ENCODE measurements at regions not wholly inside any gene's neighbourhood (a gene's known extent, or its start where the extent isn't known, plus 50 kb on each side); places are given as distances from the start of the nearest gene placed in this dataset.

DNA sequence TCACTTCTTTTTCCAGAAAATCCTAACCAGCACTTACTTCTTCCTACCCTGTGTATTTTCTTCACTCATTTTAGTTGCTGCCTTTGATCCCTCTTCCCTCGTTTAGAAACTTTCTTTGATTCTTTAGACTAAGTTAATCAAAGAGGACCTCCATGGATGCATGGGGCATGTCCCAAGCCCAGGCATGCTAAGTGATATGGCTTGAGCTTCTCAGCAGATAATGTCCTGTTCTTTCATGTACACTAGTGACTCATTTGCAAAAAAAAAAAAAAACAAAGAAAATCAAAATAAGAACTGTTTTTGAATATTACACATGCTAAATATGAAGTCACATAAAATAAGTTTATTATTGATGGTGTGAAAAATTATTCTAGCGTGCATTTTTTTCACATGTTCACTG, 800.9 kb downstream of the SATB2 start:
- no peak for TF ChIP-seq EZH2 (IDR thresholded peaks at IDR 0.05; ENCODE audit: borderline replicate concordance, insufficient read depth, low read depth, low read length, poor library complexity, severe bottlenecking)
- TF ChIP-seq, protein P1, sequence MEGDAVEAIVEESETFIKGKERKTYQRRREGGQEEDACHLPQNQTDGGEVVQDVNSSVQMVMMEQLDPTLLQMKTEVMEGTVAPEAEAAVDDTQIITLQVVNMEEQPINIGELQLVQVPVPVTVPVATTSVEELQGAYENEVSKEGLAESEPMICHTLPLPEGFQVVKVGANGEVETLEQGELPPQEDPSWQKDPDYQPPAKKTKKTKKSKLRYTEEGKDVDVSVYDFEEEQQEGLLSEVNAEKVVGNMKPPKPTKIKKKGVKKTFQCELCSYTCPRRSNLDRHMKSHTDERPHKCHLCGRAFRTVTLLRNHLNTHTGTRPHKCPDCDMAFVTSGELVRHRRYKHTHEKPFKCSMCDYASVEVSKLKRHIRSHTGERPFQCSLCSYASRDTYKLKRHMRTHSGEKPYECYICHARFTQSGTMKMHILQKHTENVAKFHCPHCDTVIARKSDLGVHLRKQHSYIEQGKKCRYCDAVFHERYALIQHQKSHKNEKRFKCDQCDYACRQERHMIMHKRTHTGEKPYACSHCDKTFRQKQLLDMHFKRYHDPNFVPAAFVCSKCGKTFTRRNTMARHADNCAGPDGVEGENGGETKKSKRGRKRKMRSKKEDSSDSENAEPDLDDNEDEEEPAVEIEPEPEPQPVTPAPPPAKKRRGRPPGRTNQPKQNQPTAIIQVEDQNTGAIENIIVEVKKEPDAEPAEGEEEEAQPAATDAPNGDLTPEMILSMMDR (IDR thresholded peaks at IDR 0.05), result no peak
- ATAC-seq (ENCODE audit: low read depth) (no peak), DNase-seq (no peak)
- Histone ChIP-seq H3K4me2 (replicated peaks; ENCODE audit: low read depth, low read length, poor library complexity, severe bottlenecking) (no peak overlapping the region), H3K27ac (ENCODE audit: low read length in 2 of 2) (no peak overlapping the region), H3K9me3 (ENCODE audit: control extremely low read depth in 1 of 3, control insufficient read depth in 2 of 3, insufficient read depth in 1 of 3, low read length in 2 of 3) (no peaks in the 10 kb centered on the region), H3K79me2 (ENCODE audit: control insufficient read depth, insufficient read depth, low read length) (no peaks in the 10 kb centered on the region), H3K36me3 (replicated peaks in 1 of 2; ENCODE audit: control extremely low read depth in 1 of 2, control insufficient read depth in 1 of 2, extremely low read depth in 1 of 2, insufficient read depth in 2 of 2, low read length in 1 of 2) (no peaks in the 10 kb centered on the region), H2AFZ (ENCODE audit: insufficient read depth, low read depth, low read length, poor library complexity, severe bottlenecking) (no peak overlapping the region), H4K20me1 (ENCODE audit: control insufficient read depth, insufficient read depth, low read length, poor library complexity, severe bottlenecking) (no peaks in the 10 kb centered on the region), H3K4me3 (ENCODE audit: control extremely low read depth in 1 of 5, extremely low read depth in 1 of 5, insufficient read depth in 1 of 5, low read depth in 2 of 5, low read length in 4 of 5) (no peak overlapping the region), H3K9ac (ENCODE audit: low read length) (no peak overlapping the region), H3K27me3 (replicated peaks in 1 of 4; ENCODE audit: control extremely low read depth in 1 of 4, control insufficient read depth in 3 of 4, insufficient read depth in 4 of 4, low read length in 3 of 4) (no peaks in the 10 kb centered on the region), H3K4me1 (ENCODE audit: control insufficient read depth in 2 of 2, insufficient read depth in 2 of 2, low read length in 2 of 2) (no peaks in the 10 kb centered on the region)
- H3K27ac Mint-ChIP-seq, result no peak overlapping the region
- no peaks in the 10 kb centered on the region for H3K27me3 Mint-ChIP-seq
- intact Hi-C loops (cut with micrococcal nuclease), result no loop called here
- POLR2A ChIA-PET, result no interaction called here
- no peaks in the 10 kb centered on the region for H3K9me3 Mint-ChIP-seq (ENCODE audit: insufficient read depth)
- CTCF ChIA-PET, result interaction anchor here (0.6 kb wide), 1 partner anchor 98 kb away, joined by 3 read pairs; no protein-coding TSS in a partner anchor
- no peaks in the 10 kb centered on the region for H3K4me1 Mint-ChIP-seq
- no peak overlapping the region for H3K4me3 Mint-ChIP-seq
- WGBS (ENCODE audit: insufficient coverage), result 83% methylated on average over 1 of the region's 2 CpGs

DNA sequence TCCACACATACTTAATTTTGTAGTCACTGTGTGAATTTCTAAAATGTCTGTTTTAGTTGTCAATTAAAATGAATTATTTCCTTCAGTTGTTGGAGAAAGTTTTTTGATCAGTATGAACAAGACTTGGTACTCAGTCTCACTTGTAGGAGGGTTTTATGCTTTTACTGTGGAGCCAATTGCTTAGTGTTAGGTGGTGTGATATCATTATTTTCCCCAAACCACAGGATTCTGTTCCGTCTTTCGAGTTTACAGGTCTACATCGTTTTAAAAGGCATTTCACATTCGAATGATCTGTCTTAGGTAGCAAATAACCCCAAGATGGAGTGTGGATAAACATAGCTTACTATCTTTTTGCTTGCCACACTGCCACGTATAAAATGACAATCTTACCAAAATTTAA, 803.1 kb downstream of the SATB2 start:
- CTCF ChIA-PET, result no interaction called here

More for the DNA sequence above, 803.1 kb downstream of the SATB2 start:
- ATAC-seq (ENCODE audit: low read depth) (no peak), DNase-seq (no peak)
- Histone ChIP-seq H3K79me2 (ENCODE audit: control insufficient read depth, insufficient read depth, low read length) (no peaks in the 10 kb centered on the region), H3K9ac (ENCODE audit: low read length) (no peak overlapping the region), H3K4me2 (replicated peaks; ENCODE audit: low read depth, low read length, poor library complexity, severe bottlenecking) (no peak overlapping the region), H3K36me3 (replicated peaks in 1 of 2; ENCODE audit: control extremely low read depth in 1 of 2, control insufficient read depth in 1 of 2, extremely low read depth in 1 of 2, insufficient read depth in 2 of 2, low read length in 1 of 2) (no peaks in the 10 kb centered on the region), H2AFZ (ENCODE audit: insufficient read depth, low read depth, low read length, poor library complexity, severe bottlenecking) (no peak overlapping the region), H3K27me3 (replicated peaks in 1 of 4; ENCODE audit: control extremely low read depth in 1 of 4, control insufficient read depth in 3 of 4, insufficient read depth in 4 of 4, low read length in 3 of 4) (no peaks in the 10 kb centered on the region), H3K4me3 (ENCODE audit: control extremely low read depth in 1 of 5, extremely low read depth in 1 of 5, insufficient read depth in 1 of 5, low read depth in 2 of 5, low read length in 4 of 5) (no peak overlapping the region), H3K9me3 (ENCODE audit: control extremely low read depth in 1 of 3, control insufficient read depth in 2 of 3, insufficient read depth in 1 of 3, low read length in 2 of 3) (no peaks in the 10 kb centered on the region), H3K27ac (ENCODE audit: low read length in 2 of 2) (no peak overlapping the region), H3K4me1 (ENCODE audit: control insufficient read depth in 2 of 2, insufficient read depth in 2 of 2, low read length in 2 of 2) (no peaks in the 10 kb centered on the region), H4K20me1 (ENCODE audit: control insufficient read depth, insufficient read depth, low read length, poor library complexity, severe bottlenecking) (no peaks in the 10 kb centered on the region)
- Mint-ChIP-seq H3K27ac (no peak overlapping the region), H3K9me3 (ENCODE audit: insufficient read depth) (no peaks in the 10 kb centered on the region), H3K27me3 (no peaks in the 10 kb centered on the region), H3K4me3 (no peak overlapping the region), H3K4me1 (no peaks in the 10 kb centered on the region)
- TF ChIP-seq EZH2 (IDR thresholded peaks at IDR 0.05; ENCODE audit: borderline replicate concordance, insufficient read depth, low read depth, low read length, poor library complexity, severe bottlenecking), result no peak
- TF ChIP-seq, protein P1 (IDR thresholded peaks at IDR 0.05), result no peak
- no CpG with 5 or more reads among the region's 5 CpGs for WGBS (ENCODE audit: insufficient coverage)
- intact Hi-C loops (cut with micrococcal nuclease), result no loop called here
- POLR2A ChIA-PET, result no interaction called here
